Duodenal mucosa (tissue), 2 donors: ENCODE measurements at regions not wholly inside any gene's neighbourhood (a gene's known extent, or its start where the extent isn't known, plus 50 kb on each side); places are given as distances from the start of the nearest gene placed in this dataset.

Source experiments
- H3K27ac ChIP-seq: one replicate; pipeline ENCODE4 v1.7.0; 2013; ENCODE audit warnings: low read depth, low read length
- H3K27me3 ChIP-seq, 2 donors: one replicate each; pipeline ENCODE4 v1.7.0; 2013; ENCODE audit warnings: low read length in 2 of 2, control low read depth in 1 of 2; ENCODE audit not compliant: insufficient read depth in 2 of 2, control insufficient read depth in 1 of 2
- H3K36me3 ChIP-seq, 2 donors: one replicate each; pipeline ENCODE4 v1.7.0; 2013; ENCODE audit warnings: low read length in 2 of 2, control low read depth in 1 of 2; ENCODE audit not compliant: insufficient read depth in 2 of 2, control insufficient read depth in 1 of 2
- H3K4me1 ChIP-seq, 2 donors: one replicate each; pipeline ENCODE4 v1.7.0; 2013; ENCODE audit warnings: low read length in 2 of 2, control low read depth in 1 of 2; ENCODE audit not compliant: insufficient read depth in 2 of 2, control insufficient read depth in 1 of 2
- H3K4me3 ChIP-seq, 2 donors: one replicate each; pipeline ENCODE4 v1.7.0; 2013; ENCODE audit warnings: low read length in 2 of 2, low read depth in 1 of 2
- H3K9ac ChIP-seq, 2 donors: one replicate each; pipeline ENCODE4 v1.7.0; 2013; ENCODE audit warnings: low read length in 2 of 2, low read depth in 1 of 2
- H3K9me3 ChIP-seq, 2 donors: one replicate each; pipeline ENCODE4 v1.7.0; 2013; ENCODE audit warnings: low read length in 2 of 2, control low read depth in 1 of 2; ENCODE audit not compliant: control insufficient read depth in 1 of 2

DNA sequence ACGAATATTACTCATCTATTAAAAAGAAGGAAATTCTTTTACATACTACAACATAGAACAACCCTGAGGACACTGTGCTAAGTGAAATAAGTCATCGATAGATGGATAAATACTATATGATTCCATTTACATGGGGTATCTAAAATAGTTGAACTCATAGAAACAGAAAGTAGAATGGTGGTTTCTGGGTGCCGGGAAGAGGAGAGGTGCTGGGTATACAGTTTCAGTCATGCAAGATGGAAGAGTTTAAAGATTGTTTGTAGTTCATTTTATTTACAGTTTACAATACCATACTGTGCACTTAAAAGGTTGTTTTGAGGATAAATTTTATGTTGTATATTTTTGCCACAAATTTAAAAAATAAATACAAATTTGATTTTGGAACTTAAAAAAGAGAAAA lies 267.5 kb upstream of the ITGA1 start:
- H3K27me3 ChIP-seq = no peaks in the 10 kb centered on the region
- no peak overlapping the region for H3K4me3 ChIP-seq
- no peak overlapping the region for H3K9ac ChIP-seq
- H3K27ac ChIP-seq = no peak overlapping the region
- H3K4me1 ChIP-seq = no peaks in the 10 kb centered on the region
- H3K36me3 ChIP-seq = no peaks in the 10 kb centered on the region
- H3K9me3 ChIP-seq = no peaks in the 10 kb centered on the region

DNA sequence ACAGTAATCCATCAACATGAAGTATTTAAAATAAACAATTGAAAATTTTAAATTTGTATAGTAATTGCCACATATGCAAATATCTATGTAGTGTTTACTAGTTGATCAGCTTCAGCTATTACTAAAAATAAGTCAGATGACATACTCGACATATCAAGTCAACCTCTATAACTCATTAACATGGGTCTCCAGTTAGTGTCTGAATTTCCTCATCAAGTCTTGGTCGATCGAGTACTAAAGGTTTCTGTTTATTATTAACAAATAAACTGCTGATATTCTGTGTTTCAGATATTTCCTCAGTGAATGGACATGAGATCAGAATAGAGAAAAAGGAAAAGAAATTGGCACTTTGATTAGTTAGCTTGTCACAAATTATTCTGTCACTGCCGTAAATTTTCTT lies 266.5 kb upstream of the ITGA1 start:
- H3K9ac ChIP-seq = no peak overlapping the region
- H3K27ac ChIP-seq = no peak overlapping the region
- no peaks in the 10 kb centered on the region for H3K36me3 ChIP-seq
- H3K9me3 ChIP-seq = no peaks in the 10 kb centered on the region
- no peak overlapping the region for H3K4me3 ChIP-seq
- no peaks in the 10 kb centered on the region for H3K4me1 ChIP-seq
- H3K27me3 ChIP-seq = no peaks in the 10 kb centered on the region

DNA sequence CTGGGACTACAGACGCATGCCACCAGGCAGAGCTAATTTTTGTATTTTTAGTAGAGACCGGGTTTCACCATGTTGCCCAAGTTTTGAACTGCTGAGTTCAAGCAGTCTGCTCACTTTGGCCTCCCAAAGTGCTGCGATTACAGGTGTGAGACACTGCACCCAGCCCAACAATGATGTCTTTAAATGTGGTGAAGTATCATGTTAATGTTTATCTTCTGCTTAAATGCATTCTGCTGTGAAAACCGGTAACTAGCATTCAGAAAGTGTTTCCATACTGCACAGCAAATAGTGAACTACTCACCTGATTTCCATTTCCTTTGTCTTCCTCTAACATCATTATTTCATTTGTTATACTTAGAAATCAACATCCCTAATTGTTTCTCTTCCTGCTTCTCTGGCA lies 264.0 kb upstream of the ITGA1 start:
- Histone ChIP-seq H3K27me3 (no peaks in the 10 kb centered on the region), H3K36me3 (no peaks in the 10 kb centered on the region), H3K9ac (no peak overlapping the region), H3K9me3 (no peaks in the 10 kb centered on the region), H3K4me3 (no peak overlapping the region), H3K27ac (no peak overlapping the region), H3K4me1 (no peaks in the 10 kb centered on the region)

DNA sequence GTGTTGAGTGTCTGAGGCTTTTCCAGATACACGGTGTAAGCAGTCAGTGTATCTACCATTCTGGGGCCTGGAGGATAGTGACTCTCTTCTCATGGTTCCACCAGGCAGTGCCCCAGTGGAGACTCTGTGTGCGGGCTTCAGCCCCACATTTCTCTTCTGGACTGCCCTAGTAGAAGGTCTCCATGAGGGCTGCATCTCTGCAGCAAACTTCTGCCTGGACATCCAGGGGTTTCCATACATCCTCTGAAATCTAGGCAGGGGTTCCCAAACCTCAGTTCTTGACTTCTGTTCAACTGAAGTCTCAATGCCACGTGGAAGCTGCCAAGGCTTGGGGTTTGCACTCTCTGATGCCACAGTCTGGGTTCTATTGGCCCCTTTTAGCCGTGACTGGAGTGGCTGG lies 256.6 kb upstream of the ITGA1 start:
- no peaks in the 10 kb centered on the region for H3K36me3 ChIP-seq

DNA sequence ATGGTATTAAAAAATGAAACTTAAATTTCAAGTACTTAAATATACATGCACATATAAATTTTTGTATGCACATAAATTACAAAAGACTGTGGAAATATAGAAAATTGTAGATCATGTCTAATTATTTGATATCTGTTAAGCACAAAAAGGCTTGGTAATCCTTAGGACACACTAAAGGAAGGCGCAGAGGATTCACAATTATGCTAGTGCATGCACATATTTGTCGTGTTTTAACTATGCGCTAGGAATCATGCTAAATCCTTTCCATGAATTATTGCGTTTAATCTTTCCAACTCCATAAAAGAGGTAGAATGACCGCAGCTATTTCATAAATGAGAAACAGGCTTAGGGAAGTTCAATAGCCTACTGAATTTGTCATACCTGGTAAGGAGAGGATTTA lies 244.1 kb upstream of the ITGA1 start:
- H3K27ac ChIP-seq = no peak overlapping the region
- no peaks in the 10 kb centered on the region for H3K9me3 ChIP-seq
- H3K4me1 ChIP-seq = no peaks in the 10 kb centered on the region
- H3K9ac ChIP-seq = no peak overlapping the region
- no peak overlapping the region for H3K4me3 ChIP-seq
- H3K36me3 ChIP-seq = no peaks in the 10 kb centered on the region
- no peaks in the 10 kb centered on the region for H3K27me3 ChIP-seq

More for the DNA sequence above, 256.6 kb upstream of the ITGA1 start:
- peaks cover 3 to 11% of the 10 kb centered on the region in 2 donors for H3K9me3 ChIP-seq
- H3K27me3 ChIP-seq = no peaks in the 10 kb centered on the region
- no peaks in the 10 kb centered on the region for H3K4me1 ChIP-seq
- no peak overlapping the region for H3K27ac ChIP-seq
- H3K4me3 ChIP-seq = no peak overlapping the region
- H3K9ac ChIP-seq = no peak overlapping the region

DNA sequence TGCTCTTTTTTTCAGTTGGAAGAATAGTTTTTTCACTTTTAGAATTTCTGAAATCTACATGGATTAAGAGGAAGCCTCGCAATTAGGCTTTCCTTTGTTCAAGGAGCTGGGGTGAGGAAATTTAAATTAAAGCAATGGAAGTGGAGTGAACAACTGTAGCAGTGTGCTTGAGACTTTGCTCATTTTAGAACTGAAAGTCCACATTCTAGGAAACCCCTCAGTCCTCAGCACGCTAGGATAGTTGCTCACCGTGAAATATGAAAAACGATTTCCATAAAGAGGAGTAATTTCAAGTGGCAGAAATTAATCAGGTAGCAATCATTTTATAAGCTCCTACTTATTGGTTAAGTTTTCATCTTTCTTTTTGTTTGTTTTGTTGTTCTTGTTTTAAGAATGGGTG lies 243.0 kb upstream of the ITGA1 start:
- no peaks in the 10 kb centered on the region for H3K27me3 ChIP-seq
- no peak overlapping the region for H3K27ac ChIP-seq
- no peak overlapping the region for H3K4me3 ChIP-seq
- no peak overlapping the region for H3K9ac ChIP-seq
- H3K4me1 ChIP-seq = no peaks in the 10 kb centered on the region
- H3K9me3 ChIP-seq = no peaks in the 10 kb centered on the region
- H3K36me3 ChIP-seq = no peaks in the 10 kb centered on the region

DNA sequence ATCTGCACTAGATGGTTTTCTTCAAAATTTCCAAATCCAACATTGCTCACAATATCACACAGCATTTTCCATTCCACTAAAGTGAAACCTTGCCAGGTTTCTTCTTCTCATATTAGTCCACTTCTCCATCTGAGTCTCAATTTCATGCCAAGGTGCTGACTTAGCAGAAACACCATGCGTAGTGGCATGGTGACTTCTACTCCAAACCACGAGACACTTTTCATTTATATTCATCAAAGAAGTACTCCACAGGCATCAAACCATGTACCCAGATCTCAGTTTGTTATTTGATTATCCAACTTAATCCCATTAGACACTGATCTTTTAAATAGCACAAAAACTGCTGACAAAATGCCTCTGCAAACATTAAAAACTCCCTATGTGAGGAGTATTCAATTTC lies 233.4 kb upstream of the ITGA1 start:
- H3K4me1 ChIP-seq = no peaks in the 10 kb centered on the region
- no peak overlapping the region for H3K4me3 ChIP-seq
- H3K36me3 ChIP-seq = no peaks in the 10 kb centered on the region
- H3K27me3 ChIP-seq = no peaks in the 10 kb centered on the region
- no peak overlapping the region for H3K27ac ChIP-seq
- H3K9ac ChIP-seq = no peak overlapping the region
- no peaks in the 10 kb centered on the region for H3K9me3 ChIP-seq

DNA sequence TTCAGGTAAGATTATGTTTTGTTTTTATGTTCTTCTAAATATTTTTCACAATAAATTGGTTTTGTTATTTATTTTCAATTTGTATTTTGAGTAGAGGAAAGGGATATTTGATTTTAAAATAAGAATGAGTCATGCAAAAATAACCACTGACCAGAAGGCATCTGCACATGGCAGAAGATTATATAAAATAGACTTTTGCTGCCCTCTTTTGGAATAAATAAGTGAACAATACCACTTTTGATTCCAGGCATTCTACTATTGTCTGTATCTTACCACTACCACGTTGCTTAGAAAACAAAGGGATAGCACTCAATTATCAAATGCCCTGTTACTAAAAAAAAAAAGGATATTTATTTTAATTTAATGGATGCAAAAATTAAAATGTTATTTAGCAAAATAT lies 227.3 kb upstream of the ITGA1 start:
- Histone ChIP-seq H3K4me3 (no peak overlapping the region), H3K4me1 (no peaks in the 10 kb centered on the region), H3K9ac (no peak overlapping the region), H3K9me3 (no peaks in the 10 kb centered on the region), H3K27ac (no peak overlapping the region), H3K36me3 (no peaks in the 10 kb centered on the region), H3K27me3 (no peaks in the 10 kb centered on the region)

DNA sequence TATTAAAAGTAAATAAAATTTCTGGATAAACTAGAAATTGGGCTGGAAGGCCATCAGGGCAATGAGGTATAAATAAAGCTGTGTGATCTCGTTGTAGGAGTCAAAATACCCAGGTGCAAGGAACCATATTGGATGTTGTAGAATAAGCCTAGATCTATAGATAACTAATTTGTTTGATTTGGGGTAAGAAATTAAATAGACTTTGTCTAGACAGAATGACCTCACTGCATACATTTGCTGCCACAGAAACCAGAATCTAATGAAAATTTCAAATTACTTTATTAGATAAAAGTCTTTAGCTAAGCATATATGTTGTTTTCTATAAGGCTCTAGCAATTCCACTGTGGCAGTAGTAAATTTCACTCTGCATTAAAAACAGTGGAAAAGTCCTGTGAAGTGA lies 225.2 kb upstream of the ITGA1 start:
- H3K9ac ChIP-seq = no peak overlapping the region
- no peaks in the 10 kb centered on the region for H3K27me3 ChIP-seq
- no peaks in the 10 kb centered on the region for H3K4me1 ChIP-seq
- no peaks in the 10 kb centered on the region for H3K36me3 ChIP-seq
- no peak overlapping the region for H3K27ac ChIP-seq
- H3K9me3 ChIP-seq = no peaks in the 10 kb centered on the region
- H3K4me3 ChIP-seq = no peak overlapping the region

DNA sequence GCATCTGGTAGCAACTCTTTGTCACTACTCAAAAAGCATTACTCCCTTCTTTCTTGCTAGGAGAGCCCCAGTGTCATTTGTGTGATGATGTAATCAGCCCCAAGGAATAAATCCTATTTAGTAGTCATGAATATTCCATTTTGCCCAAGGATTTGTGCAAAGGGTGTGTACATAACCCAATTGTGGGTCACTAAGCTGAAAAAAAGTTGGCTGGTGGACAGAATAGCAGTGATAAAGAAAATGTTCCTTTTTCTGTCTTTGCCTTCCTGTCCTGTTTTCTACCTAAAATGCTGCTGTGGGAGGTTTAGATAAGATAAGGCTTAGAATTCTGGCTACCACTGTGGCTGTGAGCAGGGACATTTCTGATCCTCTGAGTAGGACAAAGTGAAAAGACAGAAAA lies 223.1 kb upstream of the ITGA1 start:
- Histone ChIP-seq H3K9ac (no peak overlapping the region), H3K4me3 (no peak overlapping the region), H3K4me1 (no peaks in the 10 kb centered on the region), H3K27me3 (no peaks in the 10 kb centered on the region), H3K27ac (no peak overlapping the region), H3K36me3 (no peaks in the 10 kb centered on the region), H3K9me3 (no peaks in the 10 kb centered on the region)

DNA sequence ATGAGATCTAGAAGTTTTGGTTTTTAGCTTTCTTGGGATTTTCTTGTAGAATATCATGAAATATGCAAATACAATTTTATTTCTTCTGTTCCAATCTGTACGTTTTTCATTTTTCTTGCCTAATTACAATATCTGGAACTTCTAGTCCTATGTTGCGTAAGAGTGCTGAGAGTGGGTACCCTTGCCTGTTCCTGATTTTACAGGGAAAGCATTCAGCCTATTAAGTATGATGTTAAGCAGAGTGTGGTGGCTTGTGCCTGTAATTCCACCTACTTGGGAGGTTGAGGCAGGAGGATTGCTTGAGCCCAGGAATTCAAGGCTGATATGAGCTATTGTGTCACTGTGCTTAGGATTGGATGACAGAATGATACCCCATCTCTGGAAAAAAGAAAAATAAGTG lies 210.2 kb upstream of the ITGA1 start:
- Histone ChIP-seq H3K27me3 (no peaks in the 10 kb centered on the region), H3K9me3 (no peaks in the 10 kb centered on the region), H3K9ac (no peak overlapping the region), H3K4me3 (no peak overlapping the region), H3K36me3 (no peaks in the 10 kb centered on the region), H3K27ac (no peak overlapping the region), H3K4me1 (no peaks in the 10 kb centered on the region)
